Progenitor cell of endocrine pancreas (in vitro differentiated cells): ENCODE measurements at regions not wholly inside any gene's neighbourhood (a gene's known extent, or its start where the extent isn't known, plus 50 kb on each side); places are given as distances from the start of the nearest gene placed in this dataset.

Source experiments
- DNase-seq: peaks from one replicate; pipeline ENCODE4 v3.0.0; 2021; ENCODE audit warnings: low spot score; ENCODE audit not compliant: unreplicated experiment
- H3K27ac Mint-ChIP-seq: 2 replicates; pipeline ENCODE4 v1.8.0; 2021; ENCODE audit warnings: mild to moderate bottlenecking, moderate library complexity, mixed read lengths
- H3K27me3 Mint-ChIP-seq: 2 replicates; pipeline ENCODE4 v1.8.0; 2021; ENCODE audit warnings: mixed read lengths
- H3K36me3 Mint-ChIP-seq: 2 replicates; pipeline ENCODE4 v1.8.0; 2022; ENCODE audit warnings: mixed read lengths; ENCODE audit not compliant: insufficient read depth
- H3K4me1 Mint-ChIP-seq: 2 replicates; pipeline ENCODE4 v1.8.0; 2021; ENCODE audit warnings: low read depth, mixed read lengths
- H3K4me3 Mint-ChIP-seq: 2 replicates; pipeline ENCODE4 v1.8.0; 2021; ENCODE audit warnings: low read depth, mild to moderate bottlenecking, moderate library complexity, mixed read lengths
- H3K9me3 Mint-ChIP-seq: 2 replicates; pipeline ENCODE4 v1.8.0; 2021; ENCODE audit warnings: low read depth, mixed read lengths
- TF ChIP-seq, protein P1 (sequence below): fragments of 200-600 bp; sonication (generic); IDR thresholded peaks from one replicate; pipeline ENCODE4 v1.5.0; 2021; ENCODE audit warnings: antibody characterized with exemption, mild to moderate bottlenecking; ENCODE audit not compliant: unreplicated experiment

DNA sequence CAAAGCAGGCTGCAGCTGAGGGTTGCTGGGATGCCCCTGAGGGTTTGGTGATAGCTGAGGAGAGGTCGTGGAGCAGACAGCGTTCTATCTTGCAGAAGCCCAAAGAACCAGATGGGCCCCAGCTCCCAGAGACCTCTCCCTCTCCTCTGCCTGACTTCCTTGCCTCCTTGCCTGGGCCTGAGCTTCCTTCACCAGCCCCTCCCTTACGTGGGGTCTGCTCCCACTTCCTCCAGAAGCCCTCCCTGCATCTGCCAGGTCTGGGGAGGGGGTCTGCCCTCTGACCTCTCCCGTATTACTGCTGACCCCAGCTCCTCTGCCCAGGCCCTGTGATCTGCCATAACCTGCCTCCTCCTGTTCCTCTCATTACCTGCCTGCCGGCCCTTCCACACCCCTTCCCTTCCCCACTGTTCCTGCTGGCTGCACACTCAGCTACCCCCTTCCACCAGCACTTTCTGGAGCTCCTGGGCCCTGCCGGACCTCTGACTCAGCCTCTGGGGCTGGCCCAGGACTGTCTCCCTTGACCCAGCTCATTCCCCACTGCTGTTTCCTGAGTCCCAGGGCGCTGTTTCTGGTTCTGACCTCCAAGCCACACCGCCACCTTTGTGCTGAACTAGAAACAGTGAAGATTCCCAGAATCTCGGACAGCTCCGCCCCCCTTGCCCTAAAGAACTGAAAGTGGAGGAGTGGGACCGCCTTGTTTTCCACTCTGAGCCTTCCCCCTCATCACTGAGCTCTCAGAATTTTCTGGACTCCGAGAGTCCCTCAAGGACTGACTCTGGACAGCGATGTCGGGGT lies 237.7 kb upstream of the C1orf174 start:
- Mint-ChIP-seq H3K27ac (no peak overlapping the region), H3K36me3 (no peaks in the 10 kb centered on the region), H3K4me1 (peaks cover 14% of the 10 kb centered on the region), H3K9me3 (peaks cover 9% of the 10 kb centered on the region), H3K4me3 (no peak overlapping the region), H3K27me3 (peaks cover 5% of the 10 kb centered on the region)
- TF ChIP-seq, protein P1, sequence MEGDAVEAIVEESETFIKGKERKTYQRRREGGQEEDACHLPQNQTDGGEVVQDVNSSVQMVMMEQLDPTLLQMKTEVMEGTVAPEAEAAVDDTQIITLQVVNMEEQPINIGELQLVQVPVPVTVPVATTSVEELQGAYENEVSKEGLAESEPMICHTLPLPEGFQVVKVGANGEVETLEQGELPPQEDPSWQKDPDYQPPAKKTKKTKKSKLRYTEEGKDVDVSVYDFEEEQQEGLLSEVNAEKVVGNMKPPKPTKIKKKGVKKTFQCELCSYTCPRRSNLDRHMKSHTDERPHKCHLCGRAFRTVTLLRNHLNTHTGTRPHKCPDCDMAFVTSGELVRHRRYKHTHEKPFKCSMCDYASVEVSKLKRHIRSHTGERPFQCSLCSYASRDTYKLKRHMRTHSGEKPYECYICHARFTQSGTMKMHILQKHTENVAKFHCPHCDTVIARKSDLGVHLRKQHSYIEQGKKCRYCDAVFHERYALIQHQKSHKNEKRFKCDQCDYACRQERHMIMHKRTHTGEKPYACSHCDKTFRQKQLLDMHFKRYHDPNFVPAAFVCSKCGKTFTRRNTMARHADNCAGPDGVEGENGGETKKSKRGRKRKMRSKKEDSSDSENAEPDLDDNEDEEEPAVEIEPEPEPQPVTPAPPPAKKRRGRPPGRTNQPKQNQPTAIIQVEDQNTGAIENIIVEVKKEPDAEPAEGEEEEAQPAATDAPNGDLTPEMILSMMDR: no peak
- DNase-seq: no peak

DNA sequence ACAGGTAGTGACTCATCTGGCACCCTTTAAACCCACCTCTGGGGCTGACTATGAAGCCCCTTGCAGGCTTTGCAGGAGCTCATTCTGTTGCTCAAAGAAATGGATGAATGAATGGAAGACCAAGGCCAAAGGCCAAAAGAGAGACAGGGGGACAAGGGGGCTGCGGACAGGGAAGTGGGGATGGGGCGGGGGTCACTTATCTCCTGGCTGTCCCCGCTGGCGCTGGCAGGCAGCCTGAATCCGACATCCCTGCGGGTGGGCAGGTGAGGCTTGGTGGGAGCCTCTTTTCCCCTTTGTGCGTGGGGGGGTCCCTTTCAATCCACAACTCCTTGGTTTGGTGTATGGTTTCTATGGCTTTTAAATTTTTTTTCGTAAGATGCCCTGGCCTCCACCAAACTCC lies 239.6 kb upstream of the C1orf174 start:
- TF ChIP-seq, protein P1: no peak
- Mint-ChIP-seq H3K27me3 (peaks cover 5% of the 10 kb centered on the region), H3K4me3 (no peak overlapping the region), H3K4me1 (peaks cover 5% of the 10 kb centered on the region), H3K27ac (no peak overlapping the region), H3K36me3 (no peaks in the 10 kb centered on the region), H3K9me3 (peaks cover 9% of the 10 kb centered on the region)
- no peak for DNase-seq

DNA sequence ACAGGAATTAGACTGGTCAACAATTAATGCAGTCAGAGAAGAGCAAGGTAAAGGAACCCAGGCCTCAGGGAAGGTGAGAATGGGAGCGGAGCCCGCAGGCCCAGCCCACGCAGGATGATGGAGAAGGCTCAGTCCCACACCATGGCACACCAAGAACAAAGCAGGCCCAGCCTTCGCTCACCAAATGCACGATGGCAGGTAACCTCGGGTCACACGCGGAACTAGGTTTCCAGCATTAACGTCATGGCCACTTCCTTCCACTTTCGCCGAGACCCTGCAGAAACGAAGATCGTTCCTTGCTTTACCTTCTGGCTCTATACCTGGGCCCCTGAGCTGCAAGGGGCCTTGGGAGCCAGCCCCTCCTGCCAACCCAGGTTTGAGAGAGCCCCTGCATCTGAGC lies 240.2 kb upstream of the C1orf174 start:
- DNase-seq: no peak
- Mint-ChIP-seq H3K4me1 (peaks cover 4% of the 10 kb centered on the region), H3K4me3 (no peak overlapping the region), H3K9me3 (peaks cover 9% of the 10 kb centered on the region), H3K36me3 (no peaks in the 10 kb centered on the region), H3K27ac (no peak overlapping the region), H3K27me3 (peaks cover 5% of the 10 kb centered on the region)
- TF ChIP-seq, protein P1: no peak

DNA sequence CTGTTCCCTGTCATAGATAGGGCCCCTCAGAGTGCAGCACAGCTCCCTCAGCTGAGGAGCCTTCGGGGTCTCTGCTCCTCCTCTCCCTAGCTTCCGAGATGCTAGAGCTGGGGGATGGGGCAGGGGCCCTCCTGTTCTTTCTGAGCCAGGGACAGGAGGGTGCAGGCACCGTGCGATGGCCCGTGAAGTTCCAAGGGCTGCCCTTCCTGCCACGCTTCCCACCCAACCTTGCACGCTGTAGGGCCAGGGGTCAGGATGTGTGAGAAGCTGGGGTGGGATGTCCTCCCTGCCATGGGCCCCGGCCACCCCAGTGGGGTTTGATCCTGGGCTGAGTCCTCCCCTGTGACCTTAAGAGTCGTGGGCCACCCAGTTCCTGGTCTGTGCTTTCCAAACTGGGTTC lies 240.7 kb upstream of the C1orf174 start:
- Mint-ChIP-seq H3K4me1 (peaks cover 4% of the 10 kb centered on the region), H3K27ac (no peak overlapping the region), H3K36me3 (no peaks in the 10 kb centered on the region), H3K27me3 (peaks cover 5% of the 10 kb centered on the region), H3K9me3 (peaks cover 5% of the 10 kb centered on the region), H3K4me3 (no peak overlapping the region)
- TF ChIP-seq, protein P1: no peak
- no peak for DNase-seq

DNA sequence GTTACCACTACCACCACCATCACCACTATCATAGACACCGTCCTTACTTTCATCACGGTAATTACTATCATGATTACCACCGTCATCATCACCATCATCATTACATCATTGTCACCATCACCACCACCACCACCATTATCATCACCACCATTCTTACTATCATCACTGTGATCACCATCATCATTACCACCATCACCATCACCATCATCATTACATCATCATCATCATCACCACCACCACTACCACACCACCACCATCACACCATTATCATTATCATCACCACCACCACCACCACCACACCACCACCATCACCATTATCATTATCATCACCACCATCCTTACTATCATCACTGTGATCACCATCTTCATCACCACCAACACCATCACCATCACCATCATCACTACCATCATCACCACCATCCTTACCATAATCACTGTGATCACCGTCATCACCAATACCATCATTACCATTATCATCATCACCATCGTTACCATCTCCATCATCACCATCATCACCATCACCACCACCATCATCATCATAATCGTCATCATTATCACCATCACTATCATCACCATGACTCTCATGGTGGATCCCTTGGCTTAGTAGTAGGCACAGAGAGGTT lies 244.4 kb upstream of the C1orf174 start:
- H3K27me3 Mint-ChIP-seq: peaks cover 12% of the 10 kb centered on the region
- no peaks in the 10 kb centered on the region for H3K9me3 Mint-ChIP-seq
- no peak overlapping the region for H3K27ac Mint-ChIP-seq
- no peak for DNase-seq
- no peak overlapping the region for H3K4me3 Mint-ChIP-seq
- no peaks in the 10 kb centered on the region for H3K36me3 Mint-ChIP-seq
- no peaks in the 10 kb centered on the region for H3K4me1 Mint-ChIP-seq
- TF ChIP-seq, protein P1: no peak
